H1 (cell line): ENCODE measurements at regions not wholly inside any gene's neighbourhood (a gene's known extent, or its start where the extent isn't known, plus 50 kb on each side); places are given as distances from the start of the nearest gene placed in this dataset.

Experiments used
- CTCF ChIA-PET: fragments of 300-600 bp; sonication (Branson Sonifier 250); formaldehyde crosslinking; loops from one replicate; lab custom pipeline; 2021; ENCODE audit not compliant: partially characterized antibody; lab: Charles Lee
- POLR2A ChIA-PET: fragments of 300-600 bp; sonication (Branson Sonifier 250); formaldehyde crosslinking; loops from one replicate; lab custom pipeline; 2021; ENCODE audit warnings: inconsistent platforms; ENCODE audit not compliant: partially characterized antibody; lab: Charles Lee
- DNase-seq, 2 experiments: peaks; one replicate each; pipeline versions ENCODE4 v3.0.0 to v3.0.0-alpha.2; 2010 to 2022; ENCODE audit warnings: low spot score in 2 of 2, low read depth in 1 of 2, mixed read lengths in 1 of 2
- FAIRE-seq: peaks from 2 replicates; lab custom pipeline; 2011; peaks lifted over from hg19 to GRCh38; lab: Jason Lieb, UNC
- H2AFZ ChIP-seq: 2 replicates; pipeline ENCODE4 v1.8.1; 2012; ENCODE audit warnings: low read length, inconsistent platforms
- H2AK5ac ChIP-seq: 2 replicates; pipeline ENCODE4 v1.6.1; 2013; ENCODE audit warnings: low read depth, low read length
- H2BK120ac ChIP-seq: replicated peaks from 2 replicates; pipeline ENCODE3; 2013; ENCODE audit warnings: low read depth, low read length, inconsistent platforms
- H2BK12ac ChIP-seq: 2 replicates; pipeline ENCODE4 v1.6.1; 2013; ENCODE audit warnings: low read depth, low read length
- H2BK15ac ChIP-seq: 2 replicates; pipeline ENCODE4 v1.6.1; 2013; ENCODE audit warnings: low read length
- H2BK20ac ChIP-seq: 2 replicates; pipeline ENCODE4 v1.6.1; 2013; ENCODE audit warnings: low read length
- H2BK5ac ChIP-seq: 2 replicates; pipeline ENCODE4 v1.6.1; 2013; ENCODE audit warnings: low read depth, low read length
- H3K14ac ChIP-seq: 2 replicates; pipeline ENCODE4 v1.6.1; 2013; ENCODE audit warnings: inconsistent platforms; ENCODE audit not compliant: insufficient read length
- H3K18ac ChIP-seq: 2 replicates; pipeline ENCODE4 v1.6.1; 2013; ENCODE audit warnings: low read length; ENCODE audit errors: extremely low read depth
- H3K23ac ChIP-seq: 2 replicates; pipeline ENCODE4 v1.6.1; 2013; ENCODE audit warnings: inconsistent platforms; ENCODE audit not compliant: insufficient read length
- H3K23me2 ChIP-seq: 2 replicates; pipeline ENCODE4 v1.6.1; 2013; ENCODE audit warnings: low read depth, low read length
- H3K27ac ChIP-seq: 2 replicates; pipeline ENCODE4 v1.6.1; 2011; ENCODE audit warnings: low read depth, low read length, inconsistent platforms
- H3K27me3 ChIP-seq, 4 experiments: replicated peaks in 1 of 4; 1 replicate in 1 of 4; 2 replicates in 3 of 4; pipeline versions ENCODE4 v1.6.1 to v1.8.1; 2011 to 2013; ENCODE audit warnings: low read length in 3 of 4, mild to moderate bottlenecking in 3 of 4, inconsistent platforms in 2 of 4, mixed read lengths in 2 of 4, moderate library complexity in 1 of 4; ENCODE audit not compliant: control insufficient read depth in 3 of 4, insufficient read depth in 3 of 4; ENCODE audit errors: extremely low read depth in 1 of 4
- H3K36me3 ChIP-seq, 4 experiments: 2 replicates each; pipeline versions ENCODE4 v1.6.1 to v1.8.1; 2011 to 2013; ENCODE audit warnings: mild to moderate bottlenecking in 4 of 4, low read length in 3 of 4, moderate library complexity in 2 of 4, control low read depth in 1 of 4, inconsistent platforms in 1 of 4; ENCODE audit not compliant: insufficient read depth in 4 of 4, control insufficient read depth in 2 of 4
- H3K4ac ChIP-seq: replicated peaks from 2 replicates; pipeline ENCODE3; 2013; ENCODE audit warnings: low read length, low read depth, mixed read lengths, inconsistent platforms; ENCODE audit not compliant: insufficient read length
- H3K4me1 ChIP-seq, 4 experiments: replicated peaks in 1 of 4; 1 replicate in 1 of 4; 2 replicates in 3 of 4; pipeline versions ENCODE4 v1.6.1 to v1.8.1; 2011 to 2013; ENCODE audit warnings: low read length in 3 of 4, inconsistent platforms in 2 of 4, mixed read lengths in 1 of 4; ENCODE audit not compliant: insufficient read depth in 4 of 4, control insufficient read depth in 3 of 4
- H3K4me2 ChIP-seq, 2 experiments: 2 replicates each; pipeline versions ENCODE4 v1.6.1 to v1.8.1; 2011 to 2013; ENCODE audit warnings: low read depth in 2 of 2, low read length in 2 of 2, control low read depth in 1 of 2, inconsistent platforms in 1 of 2, mild to moderate bottlenecking in 1 of 2; ENCODE audit not compliant: insufficient read depth in 1 of 2
- H3K4me3 ChIP-seq, 4 experiments: fragments of 200-600, 300-600 bp in 1 of 4; sonication (generic), shearing (Covaris generic), sonication (Bioruptor Twin) in 1 of 4; 2 replicates each; pipeline versions ENCODE4 v1.5.1 to v1.8.1; 2011 to 2016; ENCODE audit warnings: low read length in 4 of 4, low read depth in 3 of 4, control low read depth in 2 of 4, inconsistent platforms in 2 of 4, mild to moderate bottlenecking in 2 of 4, mixed read lengths in 1 of 4, moderate library complexity in 1 of 4; ENCODE audit not compliant: insufficient read depth in 2 of 4; ENCODE audit errors: extremely low read depth in 1 of 4
- H3K56ac ChIP-seq: replicated peaks from 2 replicates; pipeline ENCODE3; 2013; ENCODE audit warnings: low read depth, mild to moderate bottlenecking, mixed read lengths, low read length, inconsistent platforms; ENCODE audit not compliant: insufficient read length
- H3K79me1 ChIP-seq: 2 replicates; pipeline ENCODE4 v1.6.1; 2013; ENCODE audit warnings: low read depth, low read length, control low read depth
- H3K79me2 ChIP-seq, 2 experiments: 2 replicates each; pipeline versions ENCODE4 v1.6.1 to v1.8.1; 2012 to 2013; ENCODE audit warnings: low read length in 2 of 2, mild to moderate bottlenecking in 2 of 2, inconsistent platforms in 1 of 2; ENCODE audit not compliant: insufficient read depth in 2 of 2, control insufficient read depth in 1 of 2
- H3K9ac ChIP-seq, 4 experiments: replicated peaks in 1 of 4; 1 replicate in 1 of 4; 2 replicates in 3 of 4; pipeline versions ENCODE4 v1.6.1 to v1.8.1; 2011 to 2013; ENCODE audit warnings: low read depth in 3 of 4, low read length in 3 of 4, control low read depth in 2 of 4, mild to moderate bottlenecking in 2 of 4, moderate library complexity in 2 of 4, inconsistent platforms in 1 of 4; ENCODE audit errors: extremely low read depth in 1 of 4
- H3K9me3 ChIP-seq, 2 experiments: 2 replicates each; pipeline versions ENCODE4 v1.6.1 to v1.8.1; 2012 to 2013; ENCODE audit warnings: mild to moderate bottlenecking in 2 of 2, moderate library complexity in 2 of 2, control low read depth in 1 of 2, inconsistent platforms in 1 of 2, low read depth in 1 of 2, low read length in 1 of 2, mixed read lengths in 1 of 2; ENCODE audit not compliant: insufficient read depth in 2 of 2
- H4K20me1 ChIP-seq, 2 experiments: replicated peaks in 1 of 2; 2 replicates each; pipeline versions ENCODE3 to v1.8.1; 2011 to 2013; ENCODE audit warnings: inconsistent platforms in 2 of 2, low read length in 2 of 2, mild to moderate bottlenecking in 1 of 2; ENCODE audit not compliant: insufficient read depth in 2 of 2, control insufficient read depth in 1 of 2
- H4K5ac ChIP-seq: 2 replicates; pipeline ENCODE4 v1.6.1; 2013; ENCODE audit warnings: low read length, low read depth, mixed read lengths, inconsistent platforms; ENCODE audit not compliant: insufficient read length
- H4K8ac ChIP-seq: 2 replicates; pipeline ENCODE4 v1.8.0; 2013; ENCODE audit warnings: mild to moderate bottlenecking, moderate library complexity, low read length, inconsistent platforms; ENCODE audit not compliant: insufficient read depth; ENCODE audit errors: extremely low read depth
- H4K91ac ChIP-seq: replicated peaks from 2 replicates; pipeline ENCODE3; 2013; ENCODE audit warnings: low read length, mixed read lengths, inconsistent platforms; ENCODE audit not compliant: insufficient read length
- CHD2 ChIP-seq: IDR thresholded peaks from 2 replicates; pipeline ENCODE4 v1.6.1; 2012; ENCODE audit warnings: low read length, improper control_type of control experiment
- EZH2 ChIP-seq: fragments of 200-600 bp; sonication (generic); IDR thresholded peaks from 2 replicates; pipeline ENCODE4 v1.7.1; 2012; ENCODE audit warnings: low read depth, mild to moderate bottlenecking, moderate library complexity, low read length, inconsistent platforms; ENCODE audit not compliant: severe bottlenecking
- RFX5 ChIP-seq: IDR thresholded peaks from 2 replicates; pipeline ENCODE4 v1.6.1; 2011; ENCODE audit warnings: low read depth, low read length, improper control_type of control experiment, borderline replicate concordance
- SIN3A ChIP-seq, 2 experiments: IDR thresholded peaks in 1 of 2; conservative IDR thresholded peaks in 1 of 2; 2 replicates each; pipeline ENCODE4 v1.6.1; 2011 to 2012; ENCODE audit warnings: low read length in 2 of 2, improper control_type of control experiment in 1 of 2, low read depth in 1 of 2, mild to moderate bottlenecking in 1 of 2
- ZNF274 ChIP-seq: IDR thresholded peaks from 2 replicates; pipeline ENCODE4 v1.7.0; 2012; ENCODE audit warnings: low read length, borderline replicate concordance; ENCODE audit errors: extremely low read depth
- WGBS, 2 experiments: shearing (Covaris generic) in 1 of 2; methylation state at CpG; one replicate each; pipeline versions ENCODE4 v1.1.6 to v1.1.7; 2013 to 2015; ENCODE audit warnings: low lambda C conversion rate in 2 of 2, mixed read lengths in 2 of 2, inconsistent platforms in 1 of 2, low coverage in 1 of 2, missing lambda C conversion rate in 1 of 2; ENCODE audit not compliant: insufficient replicate concordance in 2 of 2, insufficient coverage in 1 of 2, insufficient read length in 1 of 2; ENCODE audit errors: extremely low coverage in 1 of 2, missing lambda C conversion rate in 1 of 2; 5-methylcytosine and 5-hydroxymethylcytosine counted together
- TF ChIP-seq, protein P1 (sequence below): IDR thresholded peaks from 2 replicates; pipeline ENCODE4 v1.6.1; 2011; ENCODE audit warnings: low read depth, mild to moderate bottlenecking, low read length; ENCODE audit not compliant: insufficient read depth

DNA sequence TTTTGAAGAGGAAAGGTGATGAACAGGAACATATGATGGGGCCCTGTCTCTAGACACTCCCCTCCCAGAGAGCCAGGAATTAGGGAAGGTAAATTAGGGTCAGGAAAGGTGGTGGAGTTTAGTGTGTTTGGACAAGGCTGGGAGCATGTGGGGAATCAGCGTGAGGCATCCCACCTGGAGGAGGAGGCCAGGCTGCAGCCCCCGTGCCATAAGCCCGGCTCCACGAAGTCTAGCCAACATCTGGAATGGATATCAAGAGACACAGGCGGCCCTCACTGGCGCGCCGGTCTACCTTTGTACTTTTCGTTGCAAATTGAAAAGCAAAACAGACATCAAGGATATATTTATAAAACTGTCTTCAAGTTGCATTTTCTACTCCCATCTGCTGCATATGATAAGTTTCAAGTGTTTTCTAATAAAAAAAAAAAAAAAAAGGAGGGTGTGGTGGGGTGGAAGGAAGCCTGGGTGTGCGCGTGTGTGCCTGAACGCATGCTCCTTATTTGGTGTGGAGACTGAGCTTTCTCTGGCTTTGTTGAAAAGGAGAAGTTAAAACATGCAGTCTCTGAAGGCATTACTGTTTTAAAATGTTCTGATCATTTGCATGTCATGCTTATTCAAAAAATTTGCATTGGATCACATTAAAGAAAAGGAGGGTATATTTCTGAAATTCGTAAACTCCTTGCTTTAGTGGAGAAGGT is 546.7 kb upstream of the ID2 start:
- no peak overlapping the region for H4K8ac ChIP-seq
- no peak overlapping the region for H3K27ac ChIP-seq
- WGBS, 2 experiments, result 95% methylated on average over 13 of the region's 13 CpGs; no CpG with 5 or more reads in 1 of the 2 experiments
- FAIRE-seq (no peak), DNase-seq (no peak)
- H2AK5ac ChIP-seq, result no peak overlapping the region
- no peaks in the 10 kb centered on the region for H3K9me3 ChIP-seq
- H3K27me3 ChIP-seq, result no peaks in the 10 kb centered on the region
- no peaks in the 10 kb centered on the region; the same call in 1 of the 2 replicates for H3K23me2 ChIP-seq
- TF ChIP-seq, protein P1, sequence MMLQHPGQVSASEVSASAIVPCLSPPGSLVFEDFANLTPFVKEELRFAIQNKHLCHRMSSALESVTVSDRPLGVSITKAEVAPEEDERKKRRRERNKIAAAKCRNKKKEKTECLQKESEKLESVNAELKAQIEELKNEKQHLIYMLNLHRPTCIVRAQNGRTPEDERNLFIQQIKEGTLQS, result no peak
- TF ChIP-seq CHD2 (no peak), RFX5 (no peak), EZH2 (no peak), ZNF274 (no peak), SIN3A (conservative IDR thresholded peaks at IDR 0.05 in 1 of 2, IDR thresholded peaks at IDR 0.05 in 1 of 2; ENCODE audit: low read depth in 1 of 2, low read length in 2 of 2) (no peak)
- H3K9ac ChIP-seq, result no peak overlapping the region
- H3K4me2 ChIP-seq, result no peak overlapping the region
- H3K79me1 ChIP-seq, result no peaks in the 10 kb centered on the region
- H2BK12ac ChIP-seq, result no peak overlapping the region
- CTCF ChIA-PET, result no interaction called here
- H3K4me3 ChIP-seq, result no peak overlapping the region
- H2BK20ac ChIP-seq, result 0 out of 2 replicates have a peak overlapping the region, but pooled peaks have one; percentile 16
- H4K91ac ChIP-seq, result no peak overlapping the region
- H2BK15ac ChIP-seq, result no peak overlapping the region
- no peak overlapping the region for H2BK5ac ChIP-seq
- no peaks in the 10 kb centered on the region for H3K79me2 ChIP-seq
- no peak overlapping the region for H4K5ac ChIP-seq
- no peak overlapping the region for H3K18ac ChIP-seq
- POLR2A ChIA-PET, result no interaction called here
- no peaks in the 10 kb centered on the region for H3K4me1 ChIP-seq
- H3K56ac ChIP-seq, result no peak overlapping the region
- no peaks in the 10 kb centered on the region for H4K20me1 ChIP-seq
- H3K14ac ChIP-seq, result no peak overlapping the region
- H3K23ac ChIP-seq, result no peak overlapping the region
- H2AFZ ChIP-seq, result no peak overlapping the region
- H3K36me3 ChIP-seq, result no peaks in the 10 kb centered on the region; a peak in 1 of 8 replicates
- H2BK120ac ChIP-seq, result no peak overlapping the region
- no peak overlapping the region for H3K4ac ChIP-seq
